Effector CD4-positive, alpha-beta T cell (primary cell): ENCODE measurements at regions not wholly inside any gene's neighbourhood (a gene's known extent, or its start where the extent isn't known, plus 50 kb on each side); places are given as distances from the start of the nearest gene placed in this dataset.
"Not testable (repeated sequence)": the region's sequence is repeated elsewhere in the genome, so short reads cannot be mapped to it uniquely, and the experiment has no call there.

Source experiments
- DNase-seq: peaks from one replicate; pipeline ENCODE4 v3.0.0-alpha.2; 2020

DNA sequence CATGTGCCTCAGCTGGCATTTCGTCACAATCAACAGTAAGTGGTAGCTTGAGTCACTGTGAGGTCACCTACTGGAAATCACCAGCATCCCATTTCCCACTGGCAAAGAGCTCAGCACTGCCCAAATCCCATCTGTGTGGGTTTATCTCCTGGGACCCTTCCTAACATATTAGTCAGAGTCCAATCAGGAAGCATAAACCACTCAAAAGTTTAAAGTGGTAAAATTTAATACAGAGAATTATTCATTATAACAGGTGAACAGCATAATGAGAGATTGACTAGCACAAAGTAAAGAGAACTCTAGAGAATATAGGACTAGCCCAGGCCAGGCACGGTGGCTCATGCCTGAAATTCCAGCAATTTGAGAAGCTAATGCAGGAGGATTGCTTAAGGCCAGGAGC is 107.1 kb upstream of the TP53BP2 start:
- not testable (repeated sequence) for DNase-seq

DNA sequence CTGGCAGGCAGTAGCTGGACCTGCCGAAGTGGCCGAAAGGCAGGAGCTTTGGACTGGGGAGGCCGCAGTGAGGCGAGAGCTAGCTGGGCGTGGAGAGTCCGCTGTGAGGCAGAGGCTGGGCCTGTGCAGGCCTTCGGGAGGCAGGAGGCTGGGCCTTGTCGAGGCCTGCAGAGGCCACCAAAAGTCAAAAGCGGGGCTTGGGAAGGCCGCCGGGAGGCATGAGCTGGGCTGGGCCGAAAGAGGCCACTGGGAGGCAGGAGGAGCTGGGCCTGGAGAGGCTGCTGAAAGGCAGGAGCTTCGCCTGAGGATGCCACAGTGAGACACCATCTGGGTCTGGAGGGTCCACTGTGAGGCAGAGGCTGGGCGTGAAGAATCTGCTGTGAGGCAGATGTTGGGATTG is 105.8 kb upstream of the TP53BP2 start:
- DNase-seq, result not testable (repeated sequence)

DNA sequence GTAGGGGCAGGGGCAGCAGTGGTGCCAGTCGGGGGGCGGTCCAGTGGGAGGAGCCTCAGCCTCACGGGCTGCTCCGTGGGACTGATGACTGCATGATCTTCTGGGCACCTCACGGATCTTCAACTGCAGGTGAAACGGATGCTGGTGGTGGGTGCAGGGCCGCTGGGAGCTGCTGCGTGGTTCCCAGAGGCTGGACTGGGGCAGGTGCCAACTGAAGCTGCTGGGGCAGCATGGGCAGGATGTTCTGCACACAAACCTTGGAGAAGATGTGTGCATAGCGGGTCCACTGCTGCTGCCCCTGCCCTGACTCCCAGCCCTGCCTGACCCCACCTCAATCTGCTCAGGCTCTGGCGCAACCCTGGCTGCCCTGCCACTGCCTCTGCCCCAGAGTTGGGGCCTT is 104.2 kb upstream of the TP53BP2 start:
- DNase-seq, result not testable (repeated sequence)

DNA sequence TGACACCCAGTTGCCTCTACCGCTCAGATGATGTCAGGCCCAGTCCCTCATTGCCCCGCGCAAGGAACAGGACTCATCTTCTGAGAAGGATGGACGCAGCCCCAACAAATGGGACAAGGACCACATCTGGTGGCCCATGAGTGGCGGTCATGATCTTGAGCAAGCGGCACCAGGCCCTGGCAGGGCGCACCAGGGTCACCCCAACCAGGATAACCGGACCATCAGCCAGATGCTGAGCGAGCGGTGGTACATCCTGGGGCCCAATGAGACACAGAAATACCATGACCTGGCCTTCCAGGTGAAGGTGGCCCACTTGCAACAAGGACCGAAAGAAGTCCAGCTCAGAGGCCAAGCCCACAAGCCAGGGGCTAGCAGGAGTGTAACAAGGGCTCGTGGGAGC is 102.3 kb upstream of the TP53BP2 start:
- not testable (repeated sequence) for DNase-seq

DNA sequence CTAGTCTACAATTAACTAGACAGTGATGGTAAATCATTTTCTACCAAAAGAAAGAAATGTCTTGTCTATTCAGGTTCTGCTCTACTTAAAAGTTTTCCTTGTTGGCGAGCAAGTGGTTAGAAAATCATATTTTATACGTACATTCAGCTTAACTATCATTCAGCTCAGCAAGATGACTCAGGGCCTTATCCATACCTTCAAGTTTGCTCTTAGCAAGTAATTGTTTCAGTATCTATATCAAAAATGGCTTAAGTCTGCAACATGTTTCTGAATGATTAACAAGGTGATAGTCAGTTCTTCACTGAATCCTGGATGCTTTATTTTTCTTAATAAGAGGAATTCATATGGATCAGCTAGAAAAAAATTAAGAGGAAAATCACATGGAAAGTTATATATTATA is 90.8 kb upstream of the TP53BP2 start:
- not testable (repeated sequence) for DNase-seq

DNA sequence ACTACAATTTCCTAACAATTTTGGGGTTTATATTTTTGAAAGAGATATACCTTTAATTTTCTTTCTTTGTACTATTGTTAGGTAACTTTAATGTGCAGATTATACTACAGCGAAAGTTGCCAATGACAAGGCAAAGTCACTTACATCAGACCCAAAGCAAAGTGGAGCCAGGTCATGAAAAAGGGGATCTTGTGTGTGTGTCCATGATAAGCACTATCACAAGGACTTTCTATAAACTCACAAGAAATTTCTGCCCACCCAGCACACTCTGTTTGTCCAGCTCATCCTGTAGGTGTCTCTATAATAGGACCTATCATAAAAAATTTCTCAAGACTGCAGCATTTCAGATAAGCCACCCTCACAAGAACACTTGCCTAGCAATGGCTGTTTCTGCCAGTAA is 85.7 kb upstream of the TP53BP2 start:
- not testable (repeated sequence) for DNase-seq

DNA sequence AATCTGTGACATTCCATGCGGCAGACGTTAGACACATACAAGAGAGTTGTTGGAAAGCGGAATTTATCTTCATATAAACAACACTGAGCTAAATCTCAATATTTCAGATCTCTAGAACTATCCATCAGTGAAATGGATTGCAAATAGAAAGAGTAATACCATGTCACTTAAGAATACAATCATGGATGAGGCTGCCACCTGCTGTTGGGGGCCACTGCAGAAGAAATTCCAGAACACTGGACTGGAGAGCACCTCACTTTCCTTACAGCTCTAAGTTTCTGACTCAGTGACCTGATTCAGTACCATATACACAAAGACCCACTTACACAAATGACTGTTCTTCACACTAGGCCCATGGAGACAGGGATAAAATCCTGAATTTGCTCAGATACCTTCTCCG is 75.1 kb upstream of the TP53BP2 start:
- not testable (repeated sequence) for DNase-seq

DNA sequence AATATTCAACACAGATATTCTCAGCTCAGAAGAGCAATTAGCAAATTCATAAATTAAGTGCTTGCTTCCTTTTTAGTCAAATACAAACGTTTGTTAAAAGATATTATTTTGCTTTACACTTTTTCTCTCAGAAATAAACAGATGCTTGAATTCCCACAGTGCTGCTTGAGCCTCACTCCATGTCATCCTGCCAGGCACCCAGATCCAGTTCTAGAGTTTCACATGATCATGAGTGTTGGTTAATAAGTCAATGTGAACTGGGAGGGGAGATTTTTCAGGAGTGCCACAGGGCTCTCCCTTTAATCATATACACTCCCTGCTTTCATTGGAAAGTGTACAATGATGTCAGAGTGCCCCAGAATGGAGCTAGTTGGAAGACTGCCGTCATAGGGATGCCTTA is 69.7 kb upstream of the TP53BP2 start:
- DNase-seq, result not testable (repeated sequence)

DNA sequence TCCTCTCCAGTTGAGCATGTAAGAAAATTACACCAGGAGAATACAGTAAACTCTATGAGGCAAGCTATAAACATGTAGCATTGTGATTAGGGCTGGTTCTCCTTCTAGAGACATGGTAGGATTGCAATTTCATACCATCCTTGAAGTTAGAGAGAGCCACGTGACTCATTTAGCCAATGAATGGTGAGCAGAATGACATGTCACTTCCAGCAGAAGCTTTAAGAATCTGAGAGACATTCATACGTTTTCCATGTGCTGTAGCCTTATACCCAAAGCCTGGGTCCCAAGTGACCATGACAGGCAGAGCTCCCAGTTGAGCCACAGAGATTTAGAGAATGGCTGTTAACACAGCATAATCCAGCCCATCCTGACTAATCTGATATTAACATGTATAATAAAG is 68.0 kb upstream of the TP53BP2 start:
- not testable (repeated sequence) for DNase-seq

DNA sequence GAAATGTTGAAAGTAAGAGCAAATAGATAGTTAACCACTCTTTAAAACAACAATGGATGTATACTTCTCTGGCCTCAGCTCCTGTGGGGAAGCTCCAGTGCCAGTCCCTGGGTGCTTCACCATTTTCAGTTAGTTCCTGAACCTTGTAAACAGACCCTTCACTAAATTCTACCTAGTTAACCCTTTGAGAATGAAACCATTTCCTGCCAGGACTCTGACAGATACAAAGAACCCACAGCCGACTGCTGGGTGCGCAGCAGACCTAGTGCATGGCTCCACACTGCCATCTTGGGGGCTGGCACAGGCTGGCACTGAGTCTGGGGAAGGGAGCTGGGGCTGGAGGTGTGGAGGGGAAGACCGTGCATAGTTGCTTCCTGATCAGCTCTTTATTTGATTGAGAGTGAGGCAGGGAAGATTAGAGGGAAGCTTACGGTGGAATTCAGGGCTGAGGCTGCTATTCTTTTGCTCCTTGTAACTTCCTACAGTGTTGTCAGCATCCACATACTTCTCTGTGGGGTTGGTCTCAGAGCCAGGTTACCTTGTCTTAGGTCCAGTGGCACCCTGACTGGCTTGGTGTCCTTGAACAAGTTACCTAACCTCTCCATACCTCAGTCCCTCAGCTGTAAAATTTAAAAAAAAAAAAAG is 62.3 kb upstream of the TP53BP2 start:
- DNase-seq, result not testable (repeated sequence)

DNA sequence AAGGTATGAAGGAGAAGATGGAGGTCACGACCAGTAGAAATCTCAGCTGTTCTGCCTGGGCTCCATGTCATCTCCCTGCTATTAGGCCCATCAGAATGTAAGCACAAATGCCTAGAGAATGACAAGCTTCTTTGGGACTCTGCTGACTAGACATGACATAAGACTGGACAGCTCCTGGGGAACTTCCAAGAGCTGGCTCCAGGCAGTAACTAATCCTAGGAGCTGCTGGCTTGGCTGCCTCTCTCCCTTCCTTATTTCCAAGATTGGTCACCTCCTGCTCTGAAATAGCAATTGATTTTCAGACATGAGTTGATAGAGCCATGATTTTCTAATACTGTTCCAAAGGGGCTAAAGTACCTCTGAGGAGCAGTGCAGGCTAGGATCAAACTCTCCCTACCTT is 57.5 kb upstream of the TP53BP2 start:
- DNase-seq, result not testable (repeated sequence)

DNA sequence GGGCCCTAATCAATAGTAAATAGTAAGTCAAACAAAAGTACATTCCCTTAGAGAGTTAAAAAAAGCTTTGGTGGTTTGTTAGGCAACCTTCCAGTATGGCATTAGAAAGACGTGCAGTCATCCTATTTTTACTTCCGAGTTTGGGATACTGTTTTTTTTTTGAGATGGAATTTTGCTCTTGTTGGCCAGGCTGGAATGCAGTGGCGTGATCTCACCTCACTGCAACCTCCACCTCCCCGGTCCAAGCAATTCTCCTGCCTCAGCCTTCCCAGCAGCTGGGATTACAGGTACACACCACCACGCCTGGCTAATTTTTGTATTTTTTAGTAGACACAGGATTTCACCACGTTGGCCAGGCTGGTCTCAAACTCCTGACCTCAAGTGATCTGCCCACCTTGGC is 54.0 kb upstream of the TP53BP2 start:
- DNase-seq, result not testable (repeated sequence)

DNA sequence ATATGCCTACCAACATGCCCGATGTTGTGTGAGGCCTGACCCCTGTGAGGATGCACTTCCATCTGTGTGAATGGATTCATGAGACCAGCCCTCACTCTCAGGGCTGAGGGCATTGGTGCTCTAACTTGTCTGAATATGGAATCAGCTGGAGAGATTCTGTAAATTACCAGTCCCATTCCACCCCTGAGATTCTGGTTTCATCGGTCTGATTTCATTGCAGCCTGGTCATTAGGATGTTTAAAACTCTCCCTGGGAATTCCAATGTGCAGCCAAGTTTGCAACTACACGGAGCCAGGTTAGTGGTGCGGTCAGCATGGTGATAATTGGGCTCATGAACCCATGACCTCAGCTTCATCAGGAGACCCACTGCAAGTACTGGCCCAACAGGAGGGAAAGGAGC is 51.4 kb upstream of the TP53BP2 start:
- DNase-seq, result not testable (repeated sequence)

DNA sequence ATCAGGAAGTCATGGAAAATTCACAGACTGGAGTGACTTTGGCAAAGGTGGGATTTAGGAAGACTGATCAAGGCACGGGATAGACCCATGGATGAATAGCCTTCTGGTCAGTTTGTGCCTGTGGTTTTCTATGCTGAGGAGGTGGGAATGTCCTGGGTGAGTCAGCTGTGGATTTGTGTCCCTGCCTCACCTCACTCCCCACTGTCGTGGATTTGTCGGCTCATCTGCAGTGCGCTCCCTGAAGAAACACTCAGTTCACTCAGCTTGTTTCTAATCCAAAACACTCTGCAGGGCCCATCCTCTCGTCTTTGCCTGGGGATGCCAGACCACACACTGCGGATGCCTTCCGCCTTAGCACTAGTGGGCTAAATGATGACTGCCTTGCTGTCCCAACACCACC is 50.2 kb upstream of the TP53BP2 start:
- not testable (repeated sequence) for DNase-seq
